Tibial nerve (tissue), 4 donors: ENCODE measurements at regions not wholly inside any gene's neighbourhood (a gene's known extent, or its start where the extent isn't known, plus 50 kb on each side); places are given as distances from the start of the nearest gene placed in this dataset.

Experiments used
- DNase-seq, 2 donors: peaks; one replicate each; pipeline ENCODE4 v3.0.0-alpha.2; 2019; ENCODE audit warnings: low spot score in 2 of 2
- H3K27ac ChIP-seq, 4 donors: fragments of 200-600 bp; sonication (generic) in 3 of 4; one replicate each; pipeline ENCODE4 v1.5.1; 2017 to 2019; ENCODE audit warnings: mild to moderate bottlenecking in 1 of 4
- H3K27me3 ChIP-seq, 2 donors: fragments of 200-600 bp; sonication (generic) in 1 of 2; one replicate each; pipeline versions ENCODE4 v1.5.1 to v1.6.0; 2017 to 2019
- H3K36me3 ChIP-seq, 3 donors: fragments of 200-600 bp; sonication (generic); one replicate each; pipeline ENCODE4 v1.5.1; 2018 to 2019
- H3K4me1 ChIP-seq, 4 donors: fragments of 200-600 bp; sonication (generic) in 3 of 4; one replicate each; pipeline ENCODE4 v1.5.1; 2017 to 2019
- H3K4me3 ChIP-seq, 4 donors: fragments of 200-600 bp; sonication (generic) in 3 of 4; one replicate each; pipeline ENCODE4 v1.5.1; 2017 to 2019; ENCODE audit warnings: mild to moderate bottlenecking in 1 of 4, moderate library complexity in 1 of 4
- H3K9me3 ChIP-seq, 4 donors: fragments of 200-600 bp; sonication (generic) in 3 of 4; one replicate each; pipeline ENCODE4 v1.5.1; 2017 to 2019
- CTCF ChIP-seq, 5 experiments: fragments of 200-600 bp in 3 of 5; fragments of 450-650 bp in 2 of 5; sonication (generic) in 3 of 5; IDR thresholded peaks; one replicate each; pipeline ENCODE4 v1.5.1; 2016 to 2019; ENCODE audit warnings: antibody characterized with exemption in 5 of 5, mild to moderate bottlenecking in 3 of 5, moderate library complexity in 2 of 5
- EP300 ChIP-seq, 2 donors: sonication (generic); formaldehyde crosslinking; IDR thresholded peaks; one replicate each; pipeline ENCODE4 v1.6.1; 2017; ENCODE audit warnings: antibody characterized with exemption in 2 of 2, mild to moderate bottlenecking in 1 of 2
- POLR2A ChIP-seq, 2 donors: fragments of 450-650 bp; IDR thresholded peaks; one replicate each; pipeline ENCODE4 v1.6.1; 2017; ENCODE audit warnings: antibody characterized with exemption in 2 of 2, mild to moderate bottlenecking in 2 of 2, moderate library complexity in 2 of 2
- WGBS, 2 donors: methylation state at CpG; one replicate each; pipeline ENCODE4 v1.1.5; 2018; 5-methylcytosine and 5-hydroxymethylcytosine counted together

- no peak overlapping the region for H3K4me3 ChIP-seq
- H3K27me3 ChIP-seq, result no peaks in the 10 kb centered on the region
- H3K9me3 ChIP-seq, result peaks cover 0 to 46% (median 15%) of the 10 kb centered on the region in 4 donors
- no peak overlapping the region for H3K27ac ChIP-seq
- no peaks in the 10 kb centered on the region for H3K36me3 ChIP-seq
- TF ChIP-seq EP300 (IDR thresholded peaks at IDR 0.05) (no peak), CTCF (IDR thresholded peaks at IDR 0.05) (no peak), POLR2A (IDR thresholded peaks at IDR 0.05) (no peak)
- no peaks in the 10 kb centered on the region for H3K4me1 ChIP-seq
- DNase-seq, result no peak
Measured at GRCh38 chr5:92508271-92508670, 1072.7 kb downstream of the NR2F1-AS1 start.

GRCh38 chr5:92505925-92506324, 1075.1 kb downstream of the NR2F1-AS1 start:
- no peaks in the 10 kb centered on the region for H3K27me3 ChIP-seq
- no peak for TF ChIP-seq EP300 (IDR thresholded peaks at IDR 0.05)
- no peak for TF ChIP-seq CTCF (IDR thresholded peaks at IDR 0.05)
- TF ChIP-seq POLR2A (IDR thresholded peaks at IDR 0.05), result no peak
- H3K4me1 ChIP-seq, result no peaks in the 10 kb centered on the region
- no peaks in the 10 kb centered on the region for H3K36me3 ChIP-seq
- H3K4me3 ChIP-seq, result no peak overlapping the region
- H3K9me3 ChIP-seq, result peaks cover 0 to 25% (median 7%) of the 10 kb centered on the region in 4 donors
- H3K27ac ChIP-seq, result no peak overlapping the region
- DNase-seq, result no peak

- no peaks in the 10 kb centered on the region for H3K27me3 ChIP-seq
- 84 to 85% methylated on average over 3 of the region's 3 CpGs for WGBS, 2 donors
- no peak overlapping the region for H3K27ac ChIP-seq
- TF ChIP-seq EP300 (IDR thresholded peaks at IDR 0.05) (no peak), CTCF (IDR thresholded peaks at IDR 0.05) (no peak), POLR2A (IDR thresholded peaks at IDR 0.05) (no peak)
- H3K9me3 ChIP-seq, result peaks cover 0 to 17% (median 4%) of the 10 kb centered on the region in 4 donors
- DNase-seq, result no peak
- H3K36me3 ChIP-seq, result no peaks in the 10 kb centered on the region
- H3K4me3 ChIP-seq, result no peak overlapping the region
- no peaks in the 10 kb centered on the region for H3K4me1 ChIP-seq
Measured at GRCh38 chr5:92505145-92505544, 1075.9 kb downstream of the NR2F1-AS1 start.

GRCh38 chr5:92504346-92504745, 1076.7 kb downstream of the NR2F1-AS1 start:
- H3K9me3 ChIP-seq, result peaks cover 0 to 9% (median 2%) of the 10 kb centered on the region in 4 donors
- TF ChIP-seq POLR2A (IDR thresholded peaks at IDR 0.05) (no peak), CTCF (IDR thresholded peaks at IDR 0.05) (no peak), EP300 (IDR thresholded peaks at IDR 0.05) (no peak)
- H3K27me3 ChIP-seq, result no peaks in the 10 kb centered on the region
- no peaks in the 10 kb centered on the region for H3K4me1 ChIP-seq
- no peak overlapping the region for H3K4me3 ChIP-seq
- H3K36me3 ChIP-seq, result no peaks in the 10 kb centered on the region
- 70 to 80% methylated on average over 2 of the region's 2 CpGs for WGBS, 2 donors
- no peak for DNase-seq
- no peak overlapping the region for H3K27ac ChIP-seq

GRCh38 chr5:92500752-92501151, 1080.3 kb downstream of the NR2F1-AS1 start:
- Histone ChIP-seq H3K9me3 (no peaks in the 10 kb centered on the region), H3K27me3 (no peaks in the 10 kb centered on the region), H3K4me3 (no peak overlapping the region), H3K27ac (no peak overlapping the region), H3K4me1 (no peaks in the 10 kb centered on the region), H3K36me3 (no peaks in the 10 kb centered on the region)
- no peak for DNase-seq
- 94 to 98% methylated on average over 2 of the region's 2 CpGs for WGBS, 2 donors
- TF ChIP-seq CTCF (IDR thresholded peaks at IDR 0.05) (no peak), EP300 (IDR thresholded peaks at IDR 0.05) (no peak), POLR2A (IDR thresholded peaks at IDR 0.05) (no peak)
